HFFc6 (cell line): ENCODE measurements at regions not wholly inside any gene's neighbourhood (a gene's known extent, or its start where the extent isn't known, plus 50 kb on each side); places are given as distances from the start of the nearest gene placed in this dataset.

Experiments used
- DNase-seq: peaks from one replicate; pipeline ENCODE4 v3.0.0-alpha.2; 2018
- H3K27ac Mint-ChIP-seq: 2 replicates; pipeline ENCODE4 v1.8.0; 2020; ENCODE audit warnings: mild to moderate bottlenecking, mixed read lengths
- H3K27me3 Mint-ChIP-seq: 2 replicates; pipeline ENCODE4 v1.8.0; 2021; ENCODE audit warnings: mild to moderate bottlenecking, moderate library complexity, mixed read lengths; ENCODE audit not compliant: insufficient read depth
- H3K36me3 Mint-ChIP-seq: 2 replicates; pipeline ENCODE4 v1.8.0; 2021; ENCODE audit warnings: low read depth, mixed read lengths
- H3K4me1 Mint-ChIP-seq: 2 replicates; pipeline ENCODE4 v1.8.0; 2020; ENCODE audit warnings: low read depth, mixed read lengths
- H3K4me3 Mint-ChIP-seq: 2 replicates; pipeline ENCODE4 v1.8.0; 2020; ENCODE audit warnings: mild to moderate bottlenecking, moderate library complexity, mixed read lengths
- H3K9me3 Mint-ChIP-seq: 2 replicates; pipeline ENCODE4 v1.8.0; 2020; ENCODE audit warnings: mild to moderate bottlenecking, mixed read lengths
- CTCF ChIP-seq: fragments of 200-600 bp; sonication (generic); IDR thresholded peaks from 2 replicates; pipeline ENCODE4 v1.5.0; 2021; ENCODE audit warnings: antibody characterized with exemption, mild to moderate bottlenecking

- no peak for TF ChIP-seq CTCF
- Mint-ChIP-seq H3K4me1 (no peaks in the 10 kb centered on the region), H3K27me3 (peaks cover 12% of the 10 kb centered on the region), H3K9me3 (peaks cover 22% of the 10 kb centered on the region), H3K36me3 (no peaks in the 10 kb centered on the region; the same call in 1 of the 2 replicates), H3K27ac (no peak overlapping the region), H3K4me3 (no peak overlapping the region)
- no peak for DNase-seq
Measured at GRCh38 chr9:135387976-135388375, 91.6 kb upstream of the PPP1R26 start.

GRCh38 chr9:135388530-135388929 lies 91.1 kb upstream of the PPP1R26 start:
- no peaks in the 10 kb centered on the region; the same call in 1 of the 2 replicates for H3K36me3 Mint-ChIP-seq
- no peak overlapping the region for H3K27ac Mint-ChIP-seq
- no peak for DNase-seq
- no peak overlapping the region for H3K4me3 Mint-ChIP-seq
- no peaks in the 10 kb centered on the region for H3K4me1 Mint-ChIP-seq
- H3K9me3 Mint-ChIP-seq, result peaks cover 20% of the 10 kb centered on the region
- no peak for TF ChIP-seq CTCF
- H3K27me3 Mint-ChIP-seq, result peaks cover 10% of the 10 kb centered on the region

GRCh38 chr9:135391759-135392158 lies 87.8 kb upstream of the PPP1R26 start:
- TF ChIP-seq CTCF, result no peak
- Mint-ChIP-seq H3K36me3 (no peaks in the 10 kb centered on the region; the same call in 1 of the 2 replicates), H3K27ac (no peak overlapping the region), H3K4me3 (no peak overlapping the region), H3K4me1 (no peaks in the 10 kb centered on the region), H3K9me3 (peaks cover 52% of the 10 kb centered on the region), H3K27me3 (peaks cover 11% of the 10 kb centered on the region)
- DNase-seq, result no peak

GRCh38 chr9:135392511-135392910 lies 87.1 kb upstream of the PPP1R26 start:
- Mint-ChIP-seq H3K27me3 (peaks cover 11% of the 10 kb centered on the region), H3K27ac (no peak overlapping the region), H3K9me3 (peaks cover 55% of the 10 kb centered on the region), H3K36me3 (no peaks in the 10 kb centered on the region; the same call in 1 of the 2 replicates), H3K4me3 (no peak overlapping the region), H3K4me1 (no peaks in the 10 kb centered on the region)
- TF ChIP-seq CTCF, result no peak
- DNase-seq, result no peak

- Mint-ChIP-seq H3K9me3 (peaks cover 49% of the 10 kb centered on the region), H3K36me3 (no peaks in the 10 kb centered on the region), H3K27me3 (peaks cover 4% of the 10 kb centered on the region), H3K27ac (no peak overlapping the region), H3K4me1 (no peaks in the 10 kb centered on the region), H3K4me3 (no peak overlapping the region)
- TF ChIP-seq CTCF, result no peak
- DNase-seq, result no peak
Measured at GRCh38 chr9:135394131-135394530, 85.5 kb upstream of the PPP1R26 start.
